Heart left ventricle (tissue), 13 donors: ENCODE measurements at regions not wholly inside any gene's neighbourhood (a gene's known extent, or its start where the extent isn't known, plus 50 kb on each side); places are given as distances from the start of the nearest gene placed in this dataset.

Experiments
- CTCF ChIP-seq, 12 donors: fragments of 200-600 bp; sonication (generic) in 4 of 12; IDR thresholded peaks; one replicate each; pipeline versions ENCODE4 v1.5.0 to v1.8.0; 2018 to 2022; ENCODE audit warnings: antibody characterized with exemption in 12 of 12, mild to moderate bottlenecking in 5 of 12
- POLR2A ChIP-seq, 2 donors: fragments of 450-650 bp; IDR thresholded peaks; one replicate each; pipeline ENCODE4 v1.6.1; 2017; ENCODE audit warnings: antibody characterized with exemption in 2 of 2, mild to moderate bottlenecking in 2 of 2, moderate library complexity in 2 of 2
- donor health status: ischemic (EF 13 %, LVEDD 7.1; RV severe dilation, severe dysfunction).
- donor health status: DM: no; HTN: yes; CAD: no.
- donor health status: DM: no; HTN: no; CAD: no.
- donor health status: ischemic (EF 25% LVEDD 6.9; RV normal size, moderate dysfunction).
- donor health status: ischemic (EF 25% LVEDD 5.7; RV mildly dilated, moderate dysfunction).
- donor health status: ischemic (EF 35%, LVEDD 5.7; RV mildly dilated, moderate dysfunction).
- donor health status: nonischemic (EF 11% LVEDD 7.7; RV severe dilation, severe dysfunction).
- donor health status: DM: yes; HTN: yes; CAD: no.
- donor health status: PGD.
- donor health status: ischemic (EF 29% LVEDD 5.4; RV normal size, mild dysfunction).
- donor health status: nonischemic (EF 23%, LVEDD 6.1; RV moderate dilation, normal function).

GRCh38 chr4:159018062-159018629 is 84.7 kb upstream of the RAPGEF2 start:
- TF ChIP-seq CTCF (IDR thresholded peaks at IDR 0.05) (no peak), POLR2A (IDR thresholded peaks at IDR 0.05) (no peak)
